ENCODE measurements at regions not wholly inside any gene's neighbourhood (a gene's known extent, or its start where the extent isn't known, plus 50 kb on each side); places are given as distances from the start of the nearest gene placed in this dataset.

DNA sequence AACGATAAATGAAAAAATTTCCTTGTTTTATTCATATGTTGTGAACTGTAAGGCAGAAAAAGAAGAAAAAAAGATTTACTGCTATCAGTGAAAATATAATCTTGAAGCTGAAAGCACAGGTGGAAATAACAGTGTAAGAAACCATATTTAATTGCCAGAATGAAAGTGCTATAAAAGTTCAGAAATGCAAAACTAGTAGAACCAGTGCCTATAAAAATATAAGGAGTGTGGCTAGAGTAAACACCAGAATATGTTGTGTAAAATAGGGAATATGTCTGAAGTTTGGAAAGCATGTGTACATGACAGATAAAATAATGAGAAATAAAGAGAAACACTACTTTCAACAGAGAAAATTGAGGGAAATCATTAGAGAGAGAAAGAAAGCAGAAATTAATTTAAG, 350.5 kb upstream of the NPSR1 start:
- Histone ChIP-seq H4K20me1 (no peaks in the 10 kb centered on the region), H3K36me3 (no peaks in the 10 kb centered on the region), H3K27me3 (no peaks in the 10 kb centered on the region), H3K9me3 (peaks cover 8% of the 10 kb centered on the region), H3K27ac (no peak overlapping the region), H3K4me2 (no peak overlapping the region), H3K4me1 (no peaks in the 10 kb centered on the region), H3K4me3 (no peak overlapping the region), H3K9ac (no peak overlapping the region)
- TF ChIP-seq Cebpa-rat (IDR thresholded peaks at IDR 0.05): no peak

DNA sequence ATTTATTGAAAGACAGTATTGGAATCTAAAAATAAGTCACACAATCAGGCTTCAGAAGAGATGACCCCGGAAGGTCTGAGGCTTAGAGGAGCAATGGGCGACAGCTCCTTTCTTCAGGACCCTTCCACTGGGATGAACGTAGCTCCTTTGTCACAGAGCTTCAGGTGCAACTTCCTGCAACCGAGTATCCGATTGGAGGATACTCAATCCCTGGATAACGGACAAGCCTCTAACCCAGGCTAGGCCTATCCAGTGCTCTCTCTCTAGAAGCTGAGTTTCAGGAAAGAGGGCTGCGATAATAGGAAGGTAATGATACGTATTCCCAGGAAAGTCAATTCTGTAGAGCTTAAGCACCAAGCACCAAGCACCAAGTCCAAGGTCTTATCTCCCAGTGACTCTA, 349.4 kb upstream of the NPSR1 start:
- H3K4me3 ChIP-seq: no peak overlapping the region
- peaks cover 15% of the 10 kb centered on the region for H3K9me3 ChIP-seq
- no peaks in the 10 kb centered on the region for H3K27me3 ChIP-seq
- no peak overlapping the region for H3K27ac ChIP-seq
- no peaks in the 10 kb centered on the region for H4K20me1 ChIP-seq
- no peaks in the 10 kb centered on the region for H3K36me3 ChIP-seq
- no peak for TF ChIP-seq Cebpa-rat (IDR thresholded peaks at IDR 0.05)
- H3K4me2 ChIP-seq: no peak overlapping the region
- no peaks in the 10 kb centered on the region for H3K4me1 ChIP-seq
- H3K9ac ChIP-seq: no peak overlapping the region

DNA sequence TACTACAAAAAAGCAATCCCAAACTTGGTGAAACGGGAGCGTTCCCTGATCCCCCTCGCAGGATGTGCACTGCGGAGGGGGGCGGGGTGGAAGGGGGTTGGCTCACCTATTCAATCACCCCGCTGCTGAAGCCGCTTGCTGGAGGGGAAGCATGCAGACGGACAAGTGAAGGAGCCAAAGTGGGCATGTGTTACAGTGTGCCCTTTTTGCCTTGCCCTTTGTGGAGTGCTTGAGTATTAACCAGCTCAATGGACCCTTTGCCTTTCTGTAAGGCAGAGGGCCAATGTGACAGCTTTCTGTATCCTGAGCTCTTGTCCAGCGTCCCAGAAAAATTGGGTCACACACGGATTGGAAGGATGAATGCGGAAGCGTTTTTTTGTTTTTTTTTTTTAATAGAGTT, 348.9 kb upstream of the NPSR1 start:
- Histone ChIP-seq H3K4me2 (no peak overlapping the region), H3K4me3 (no peak overlapping the region), H3K27ac (no peak overlapping the region), H4K20me1 (no peaks in the 10 kb centered on the region), H3K4me1 (no peaks in the 10 kb centered on the region), H3K9me3 (peaks cover 15% of the 10 kb centered on the region), H3K36me3 (no peaks in the 10 kb centered on the region), H3K9ac (no peak overlapping the region), H3K27me3 (no peaks in the 10 kb centered on the region)
- no peak for TF ChIP-seq Cebpa-rat (IDR thresholded peaks at IDR 0.05)

DNA sequence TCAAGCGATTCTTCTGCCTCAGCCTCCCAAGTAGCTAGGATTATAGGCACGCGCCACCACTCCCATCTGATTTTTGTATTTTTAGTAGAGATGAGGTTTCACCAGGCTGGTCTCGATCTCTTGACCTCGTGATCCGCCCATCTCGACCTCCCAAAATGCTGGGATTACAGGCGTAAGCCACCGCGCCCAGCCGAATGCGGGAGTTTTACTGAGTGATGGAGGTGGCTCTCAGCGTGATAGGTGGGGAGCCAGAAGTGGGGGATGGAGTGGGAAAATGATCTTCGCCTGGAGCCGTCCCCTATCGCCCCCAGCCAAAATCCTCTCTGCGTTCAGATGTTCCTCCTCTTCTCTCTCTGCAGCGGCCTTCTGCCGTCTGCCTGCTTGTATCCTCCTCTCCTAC, 348.4 kb upstream of the NPSR1 start:
- Histone ChIP-seq H3K4me3 (no peak overlapping the region), H3K9me3 (peaks cover 15% of the 10 kb centered on the region), H3K4me1 (no peaks in the 10 kb centered on the region), H3K36me3 (no peaks in the 10 kb centered on the region), H3K27me3 (no peaks in the 10 kb centered on the region), H3K27ac (no peak overlapping the region), H3K4me2 (no peak overlapping the region), H4K20me1 (no peaks in the 10 kb centered on the region), H3K9ac (no peak overlapping the region)
- TF ChIP-seq Cebpa-rat (IDR thresholded peaks at IDR 0.05): no peak

DNA sequence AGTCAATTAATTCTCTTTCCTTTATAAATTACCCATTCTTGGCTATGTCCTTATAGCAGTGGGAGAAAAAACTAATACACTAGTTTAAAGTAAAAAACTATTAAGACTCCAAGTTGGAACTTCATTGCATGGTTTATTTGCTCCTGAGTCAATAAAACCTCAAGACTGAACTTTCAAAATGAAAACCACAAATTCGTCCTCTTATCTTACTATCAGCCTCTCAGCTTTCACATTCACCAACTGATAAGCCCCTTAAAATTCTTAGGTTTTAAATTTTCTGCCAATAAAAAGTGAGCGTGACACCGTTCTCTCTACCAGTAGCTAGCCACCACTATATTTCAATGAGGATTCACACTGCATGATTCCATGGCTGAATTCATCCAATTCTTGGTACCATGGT, 346.4 kb upstream of the NPSR1 start:
- no peak overlapping the region for H3K4me3 ChIP-seq
- H4K20me1 ChIP-seq: no peaks in the 10 kb centered on the region
- H3K27ac ChIP-seq: no peak overlapping the region
- no peaks in the 10 kb centered on the region for H3K36me3 ChIP-seq
- peaks cover 15% of the 10 kb centered on the region for H3K9me3 ChIP-seq
- no peak for TF ChIP-seq Cebpa-rat (IDR thresholded peaks at IDR 0.05)
- no peaks in the 10 kb centered on the region for H3K27me3 ChIP-seq
- no peak overlapping the region for H3K4me2 ChIP-seq
- no peak overlapping the region for H3K9ac ChIP-seq
- no peaks in the 10 kb centered on the region for H3K4me1 ChIP-seq

DNA sequence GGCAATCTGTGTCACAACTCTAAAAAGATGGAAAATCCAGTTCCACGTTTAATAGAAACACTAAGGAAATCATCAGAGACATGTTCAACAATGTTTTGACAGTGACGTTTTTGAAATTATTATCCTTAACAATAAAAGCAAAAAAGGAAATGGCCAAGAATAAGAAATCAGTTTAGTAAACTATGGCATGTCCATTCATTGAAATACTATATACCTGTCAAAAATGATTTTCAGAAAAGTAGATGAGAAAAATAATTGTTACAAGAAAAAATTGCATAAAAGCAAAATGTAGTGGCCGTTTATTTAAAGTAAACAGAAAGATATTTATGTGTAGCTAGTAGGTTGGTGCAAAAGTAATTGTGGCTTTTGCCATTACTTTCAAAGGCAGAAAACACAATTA, 345.4 kb upstream of the NPSR1 start:
- H3K9me3 ChIP-seq: peaks cover 15% of the 10 kb centered on the region
- H4K20me1 ChIP-seq: no peaks in the 10 kb centered on the region
- H3K27ac ChIP-seq: no peak overlapping the region
- no peaks in the 10 kb centered on the region for H3K4me1 ChIP-seq
- TF ChIP-seq Cebpa-rat (IDR thresholded peaks at IDR 0.05): no peak
- H3K27me3 ChIP-seq: no peaks in the 10 kb centered on the region
- H3K9ac ChIP-seq: no peak overlapping the region
- H3K36me3 ChIP-seq: no peaks in the 10 kb centered on the region
- H3K4me3 ChIP-seq: no peak overlapping the region
- no peak overlapping the region for H3K4me2 ChIP-seq

DNA sequence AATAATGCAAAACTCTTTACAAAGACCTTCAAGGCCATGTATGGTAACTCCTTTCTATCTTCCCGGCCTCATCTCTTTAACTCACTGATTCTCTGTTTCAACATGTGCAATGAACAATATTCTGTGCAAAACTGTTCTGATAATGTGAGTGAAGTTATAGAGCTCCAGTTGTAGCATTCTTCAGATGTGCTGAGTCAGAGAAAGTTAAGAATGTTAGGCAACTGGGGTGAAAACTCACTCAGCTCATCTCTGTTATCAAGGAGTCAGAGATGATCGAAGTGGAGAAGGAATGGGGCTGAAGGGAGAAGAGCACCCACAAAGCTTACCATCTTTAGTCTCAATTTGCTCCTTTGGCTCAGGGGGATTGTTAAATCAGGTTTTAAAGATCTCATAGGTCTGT, 344.7 kb upstream of the NPSR1 start:
- Histone ChIP-seq H3K27ac (no peak overlapping the region), H3K4me1 (no peaks in the 10 kb centered on the region), H3K36me3 (no peaks in the 10 kb centered on the region), H3K9me3 (peaks cover 15% of the 10 kb centered on the region), H3K9ac (no peak overlapping the region), H3K4me3 (no peak overlapping the region), H3K4me2 (no peak overlapping the region), H4K20me1 (no peaks in the 10 kb centered on the region), H3K27me3 (no peaks in the 10 kb centered on the region)
- TF ChIP-seq Cebpa-rat (IDR thresholded peaks at IDR 0.05): no peak

DNA sequence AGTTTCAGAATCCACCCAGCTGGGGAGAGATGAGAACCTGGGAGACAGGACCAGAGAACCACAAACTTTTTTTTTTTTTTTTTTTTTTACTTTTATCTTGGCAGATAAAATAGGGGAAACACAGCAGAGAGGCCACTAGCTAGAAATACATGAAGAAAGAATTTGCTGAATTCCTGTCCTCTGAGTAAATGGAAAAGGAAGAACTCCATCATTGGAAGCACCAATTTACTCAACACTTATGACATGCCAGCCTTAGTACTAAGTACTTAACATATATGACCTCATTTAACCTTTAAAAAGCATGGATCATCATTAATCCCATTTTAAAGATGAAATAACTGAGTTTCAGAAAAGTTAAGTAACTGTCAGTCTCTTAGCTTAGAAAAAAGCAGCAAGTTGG, 343.0 kb upstream of the NPSR1 start:
- H4K20me1 ChIP-seq: no peaks in the 10 kb centered on the region
- no peak overlapping the region for H3K27ac ChIP-seq
- H3K4me1 ChIP-seq: no peaks in the 10 kb centered on the region
- H3K9me3 ChIP-seq: peaks cover 15% of the 10 kb centered on the region
- no peak overlapping the region for H3K9ac ChIP-seq
- H3K4me2 ChIP-seq: no peak overlapping the region
- no peak overlapping the region for H3K4me3 ChIP-seq
- H3K36me3 ChIP-seq: no peaks in the 10 kb centered on the region
- TF ChIP-seq Cebpa-rat (IDR thresholded peaks at IDR 0.05): no peak
- H3K27me3 ChIP-seq: no peaks in the 10 kb centered on the region

DNA sequence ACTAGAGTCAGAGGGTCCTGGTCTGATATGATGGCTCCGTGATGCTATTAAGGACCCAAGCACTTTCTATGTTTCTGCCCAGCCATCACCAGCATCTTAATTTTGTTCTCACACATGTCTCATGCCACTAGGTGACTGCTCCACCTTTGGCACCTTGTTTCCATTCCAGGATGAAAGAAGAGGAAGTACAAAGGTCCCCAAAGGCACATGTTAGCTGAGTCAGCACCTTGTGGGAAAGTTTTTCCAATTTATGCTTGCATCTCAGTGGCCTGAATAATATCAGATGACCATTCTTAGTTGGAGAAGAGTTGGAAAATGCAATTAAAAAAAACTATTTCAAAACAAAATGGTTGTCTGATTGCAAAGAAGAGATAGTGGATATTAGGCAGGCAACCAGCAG, 341.0 kb upstream of the NPSR1 start:
- no peaks in the 10 kb centered on the region for H3K27me3 ChIP-seq
- H3K4me3 ChIP-seq: no peak overlapping the region
- H3K4me1 ChIP-seq: no peaks in the 10 kb centered on the region
- no peak for TF ChIP-seq Cebpa-rat (IDR thresholded peaks at IDR 0.05)
- H4K20me1 ChIP-seq: no peaks in the 10 kb centered on the region
- H3K36me3 ChIP-seq: no peaks in the 10 kb centered on the region
- no peak overlapping the region for H3K9ac ChIP-seq
- no peak overlapping the region for H3K27ac ChIP-seq
- H3K4me2 ChIP-seq: no peak overlapping the region
- H3K9me3 ChIP-seq: peaks cover 11% of the 10 kb centered on the region

DNA sequence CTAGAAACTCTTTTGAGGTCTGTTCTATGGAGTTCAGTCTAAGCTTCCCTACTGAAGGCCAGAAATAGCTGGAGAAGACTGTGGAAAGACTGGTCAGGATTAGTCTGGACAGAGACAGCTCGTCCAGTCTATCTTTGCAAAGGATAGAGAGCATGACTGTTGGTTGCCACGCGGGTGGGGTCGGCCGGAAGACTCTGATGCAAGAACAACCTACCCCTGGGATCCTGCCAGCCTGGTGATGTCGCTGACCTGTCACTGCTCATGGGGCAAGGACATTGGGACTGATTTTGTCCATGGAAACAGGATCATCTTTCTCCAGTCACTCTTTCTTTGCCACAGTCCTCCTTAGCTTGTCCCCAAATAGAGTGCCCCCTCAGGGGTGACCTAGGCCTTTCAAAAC, 337.6 kb upstream of the NPSR1 start:
- Histone ChIP-seq H3K27ac (no peak overlapping the region), H3K9me3 (no peaks in the 10 kb centered on the region), H3K9ac (no peak overlapping the region), H3K27me3 (no peaks in the 10 kb centered on the region), H3K4me2 (no peak overlapping the region), H4K20me1 (no peaks in the 10 kb centered on the region), H3K36me3 (no peaks in the 10 kb centered on the region), H3K4me1 (no peaks in the 10 kb centered on the region), H3K4me3 (no peak overlapping the region)
- TF ChIP-seq Cebpa-rat (IDR thresholded peaks at IDR 0.05): no peak

DNA sequence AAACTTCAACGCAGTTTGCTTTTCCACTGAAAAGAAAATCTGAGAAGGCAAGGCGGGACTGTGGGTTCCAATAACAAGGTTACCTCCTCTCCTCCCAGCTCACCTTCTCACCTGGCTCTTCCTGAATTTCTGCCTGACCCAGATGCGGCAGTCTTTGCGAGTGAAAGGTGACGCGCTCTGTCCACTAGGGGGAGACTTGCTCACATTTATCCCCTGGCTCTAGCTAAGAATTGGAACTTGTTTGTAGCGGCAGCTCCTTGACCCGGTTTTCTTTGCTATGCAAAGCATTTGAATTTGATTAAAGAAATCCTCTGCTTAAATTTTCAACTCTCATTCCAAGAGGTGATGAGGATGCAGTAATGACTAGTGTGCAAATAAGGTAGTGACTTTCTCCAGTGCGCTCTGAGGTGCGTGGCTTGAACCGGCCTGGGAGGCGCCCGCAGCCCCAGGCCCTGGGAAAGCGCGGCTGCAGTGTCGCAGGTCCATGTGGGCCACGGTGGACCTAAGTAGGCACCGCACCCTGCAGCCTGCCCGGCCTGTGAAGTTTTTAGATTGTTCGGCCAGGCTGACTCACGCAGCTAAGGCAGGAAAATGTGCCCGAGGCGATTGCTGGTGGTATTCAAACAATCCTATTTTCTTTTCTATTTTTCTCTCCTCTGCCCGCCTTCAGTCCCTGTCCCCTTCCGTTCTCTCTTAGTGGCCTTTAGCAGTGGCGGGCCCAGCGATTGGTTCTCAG, 336.9 kb upstream of the NPSR1 start:
- Histone ChIP-seq H3K9me3 (no peaks in the 10 kb centered on the region), H3K4me3 (no peak overlapping the region), H3K4me1 (no peaks in the 10 kb centered on the region), H4K20me1 (no peaks in the 10 kb centered on the region), H3K36me3 (no peaks in the 10 kb centered on the region), H3K27ac (no peak overlapping the region), H3K4me2 (no peak overlapping the region), H3K9ac (no peak overlapping the region), H3K27me3 (no peaks in the 10 kb centered on the region)
- TF ChIP-seq Cebpa-rat (IDR thresholded peaks at IDR 0.05): no peak

All from BLaER1 (cell line).